PC-9 (cell line): ENCODE measurements at regions not wholly inside any gene's neighbourhood (a gene's known extent, or its start where the extent isn't known, plus 50 kb on each side); places are given as distances from the start of the nearest gene placed in this dataset.

ENCODE experiments used
- BruUV-seq: library from RNA; stranded (reverse); fragments of 400-500 nt; replicated peaks from 2 replicates; lab custom pipeline; 2021; lab: Mats Ljungman, UMichigan
- CTCF ChIA-PET: fragments of 300-600 bp; sonication (Branson Sonifier 250); formaldehyde crosslinking; loops from one replicate; lab custom pipeline; 2022; ENCODE audit warnings: antibody characterized with exemption; lab: Charles Lee
- POLR2A ChIA-PET: fragments of 300-600 bp; sonication (Branson Sonifier 250); formaldehyde crosslinking; loops from one replicate; lab custom pipeline; 2022; ENCODE audit warnings: antibody characterized with exemption; ENCODE audit not compliant: unreplicated experiment; lab: Charles Lee
- DNase-seq, 2 experiments: peaks; one replicate each; pipeline versions ENCODE4 v3.0.0 to v3.0.0-alpha.2; 2015 to 2022; ENCODE audit warnings: mixed read lengths in 1 of 2
- H2AFZ ChIP-seq: fragments of 200-600 bp; sonication (generic); 2 replicates; pipeline ENCODE4 v1.8.1; 2017; ENCODE audit warnings: antibody characterized with exemption
- H3F3A ChIP-seq: fragments of 200-600 bp; sonication (generic); 2 replicates; pipeline ENCODE4 v1.8.1; 2017; ENCODE audit warnings: antibody characterized with exemption, mild to moderate bottlenecking, low read depth; ENCODE audit not compliant: insufficient read depth
- H3K27ac ChIP-seq: fragments of 200-600 bp; sonication (generic); 2 replicates; pipeline ENCODE4 v1.6.1; 2016; ENCODE audit warnings: mixed run types
- H3K27me3 ChIP-seq: fragments of 200-600 bp; sonication (generic); 2 replicates; pipeline ENCODE4 v1.6.1; 2016; ENCODE audit warnings: low read depth, mixed run types; ENCODE audit not compliant: insufficient read depth
- H3K36me3 ChIP-seq: fragments of 200-600 bp; sonication (generic); 2 replicates; pipeline ENCODE4 v1.6.1; 2016; ENCODE audit warnings: low read depth, mixed run types
- H3K4me1 ChIP-seq: fragments of 200-600 bp; sonication (generic); replicated peaks from 2 replicates; pipeline ENCODE4 v1.6.1; 2016; ENCODE audit warnings: mixed run types; ENCODE audit not compliant: insufficient read depth
- H3K4me2 ChIP-seq: fragments of 200-600 bp; sonication (generic); 2 replicates; pipeline ENCODE4 v1.6.1; 2017; ENCODE audit warnings: mixed run types
- H3K4me3 ChIP-seq: fragments of 200-600 bp; sonication (generic); 2 replicates; pipeline ENCODE4 v1.6.1; 2016; ENCODE audit warnings: mixed run types
- H3K79me2 ChIP-seq: fragments of 200-600 bp; sonication (generic); 2 replicates; pipeline ENCODE4 v1.6.1; 2017; ENCODE audit warnings: low read depth, mixed run types
- H3K9me2 ChIP-seq: fragments of 200-600 bp; sonication (generic); 2 replicates; pipeline ENCODE4 v1.8.1; 2017; ENCODE audit warnings: mild to moderate bottlenecking; ENCODE audit not compliant: insufficient read depth
- H3K9me3 ChIP-seq: fragments of 200-600 bp; sonication (generic); 2 replicates; pipeline ENCODE4 v1.8.1; 2016; ENCODE audit warnings: low read depth; ENCODE audit not compliant: insufficient read depth
- H4K20me1 ChIP-seq: fragments of 200-600 bp; sonication (generic); 2 replicates; pipeline ENCODE4 v1.8.1; 2017; ENCODE audit not compliant: insufficient read depth
- CTCF ChIP-seq: fragments of 200-600 bp; sonication (generic); conservative IDR thresholded peaks from 2 replicates; pipeline ENCODE4 v1.6.1; 2017; ENCODE audit warnings: mixed run types, antibody characterized with exemption, mild to moderate bottlenecking, moderate library complexity
- EZH2 ChIP-seq: fragments of 200-600 bp; sonication (generic); IDR thresholded peaks from 2 replicates; pipeline ENCODE4 v1.8.0; 2017; ENCODE audit warnings: antibody characterized with exemption, low read depth
- intact Hi-C: fragments of 100-400 bp; cut with micrococcal nuclease; formaldehyde crosslinking; loops from one replicate; pipeline ENCODE4 v1.10.0; 2022; ENCODE audit not compliant: unreplicated experiment

- intact Hi-C loops: no loop called here
- Histone ChIP-seq H2AFZ (no peak overlapping the region), H3K9me3 (no peaks in the 10 kb centered on the region), H3K4me2 (no peak overlapping the region), H3K27ac (no peak overlapping the region), H3F3A (no peaks in the 10 kb centered on the region), H3K4me1 (no peaks in the 10 kb centered on the region), H4K20me1 (no peaks in the 10 kb centered on the region), H3K4me3 (no peak overlapping the region), H3K36me3 (no peaks in the 10 kb centered on the region), H3K79me2 (no peaks in the 10 kb centered on the region), H3K27me3 (no peaks in the 10 kb centered on the region), H3K9me2 (no peaks in the 10 kb centered on the region; the same call in 1 of the 2 replicates)
- CTCF ChIA-PET: no interaction called here
- DNase-seq: no peak
- POLR2A ChIA-PET: no interaction called here
- TF ChIP-seq EZH2 (no peak), CTCF (no peak)
- BruUV-seq: no TSS peak
Observed at GRCh38 chrX:125544856-125545255, 225.2 kb downstream of the TEX13C start.

GRCh38 chrX:125577479-125577878 is 257.8 kb downstream of the TEX13C start:
- no peak for DNase-seq
- Histone ChIP-seq H4K20me1 (no peaks in the 10 kb centered on the region), H3K79me2 (no peaks in the 10 kb centered on the region), H2AFZ (no peak overlapping the region), H3K9me3 (no peaks in the 10 kb centered on the region; the same call in 1 of the 2 replicates), H3K27me3 (no peaks in the 10 kb centered on the region), H3K4me1 (no peaks in the 10 kb centered on the region), H3K4me3 (no peak overlapping the region), H3F3A (no peaks in the 10 kb centered on the region), H3K36me3 (no peaks in the 10 kb centered on the region), H3K9me2 (no peaks in the 10 kb centered on the region), H3K4me2 (no peak overlapping the region), H3K27ac (no peak overlapping the region)
- TF ChIP-seq CTCF (no peak), EZH2 (no peak)
- BruUV-seq: no TSS peak
- ChIA-PET POLR2A (no interaction called here), CTCF (no interaction called here)
- intact Hi-C loops: no loop called here

- no peak overlapping the region for H3K4me2 ChIP-seq
- intact Hi-C loops: no loop called here
- H3K9me3 ChIP-seq: no peaks in the 10 kb centered on the region
- no peaks in the 10 kb centered on the region for H3F3A ChIP-seq
- TF ChIP-seq CTCF (no peak), EZH2 (no peak)
- H3K79me2 ChIP-seq: no peaks in the 10 kb centered on the region
- no peaks in the 10 kb centered on the region for H3K4me1 ChIP-seq
- no peak overlapping the region for H3K4me3 ChIP-seq
- 0 out of 2 replicates have a peak, but pooled peaks cover 3% of the 10 kb centered on the region for H4K20me1 ChIP-seq
- CTCF ChIA-PET: no interaction called here
- POLR2A ChIA-PET: no interaction called here
- H3K27me3 ChIP-seq: no peaks in the 10 kb centered on the region
- no TSS peak for BruUV-seq
- H2AFZ ChIP-seq: no peak overlapping the region
- H3K27ac ChIP-seq: no peak overlapping the region
- H3K9me2 ChIP-seq: no peaks in the 10 kb centered on the region
- H3K36me3 ChIP-seq: no peaks in the 10 kb centered on the region
- no peak for DNase-seq
Observed at GRCh38 chrX:125604448-125604847, 284.8 kb downstream of the TEX13C start.
